Peyer's patch (tissue), 4 donors: ENCODE measurements at regions not wholly inside any gene's neighbourhood (a gene's known extent, or its start where the extent isn't known, plus 50 kb on each side); places are given as distances from the start of the nearest gene placed in this dataset.

Source experiments
- DNase-seq, 3 donors: peaks; one replicate each; pipeline ENCODE4 v3.0.0-alpha.2; 2017 to 2019
- H3K27ac ChIP-seq, 4 donors: fragments of 200-600 bp; sonication (generic); one replicate each; pipeline ENCODE4 v1.5.1; 2016 to 2019
- H3K27me3 ChIP-seq, 2 donors: fragments of 200-600 bp; sonication (generic); one replicate each; pipeline ENCODE4 v1.5.1; 2019
- H3K36me3 ChIP-seq, 3 donors: fragments of 200-600 bp; sonication (generic); one replicate each; pipeline ENCODE4 v1.5.1; 2016 to 2019
- H3K4me1 ChIP-seq, 4 donors: fragments of 200-600 bp; sonication (generic); one replicate each; pipeline ENCODE4 v1.5.1; 2016 to 2019
- H3K4me3 ChIP-seq, 4 donors: fragments of 200-600 bp; sonication (generic); 1 replicate in 3 of 4; 2 replicates in 1 of 4; pipeline ENCODE4 v1.5.1; 2016 to 2019; ENCODE audit warnings: mild to moderate bottlenecking in 1 of 4
- H3K9me3 ChIP-seq, 4 donors: fragments of 200-600 bp; sonication (generic); one replicate each; pipeline ENCODE4 v1.5.1; 2016 to 2019; ENCODE audit warnings: mild to moderate bottlenecking in 1 of 4
- CTCF ChIP-seq, 6 experiments: fragments of 450-650 bp in 4 of 6; fragments of 200-600 bp in 2 of 6; sonication (generic) in 1 of 6; IDR thresholded peaks; one replicate each; pipeline ENCODE4 v1.5.1; 2017 to 2019; ENCODE audit warnings: antibody characterized with exemption in 6 of 6, mild to moderate bottlenecking in 3 of 6, moderate library complexity in 1 of 6
- POLR2A ChIP-seq, 2 donors: fragments of 450-650 bp; IDR thresholded peaks; one replicate each; pipeline ENCODE4 v1.5.1; 2017; ENCODE audit warnings: antibody characterized with exemption in 2 of 2, mild to moderate bottlenecking in 2 of 2, moderate library complexity in 2 of 2

GRCh38 chrX:150224676-150225075 is 138.4 kb upstream of the MAMLD1 start:
- H3K9me3 ChIP-seq: no peaks in the 10 kb centered on the region
- no peaks in the 10 kb centered on the region for H3K36me3 ChIP-seq
- DNase-seq: no peak
- H3K27me3 ChIP-seq: no peaks in the 10 kb centered on the region
- no peaks in the 10 kb centered on the region for H3K4me1 ChIP-seq
- TF ChIP-seq CTCF (IDR thresholded peaks at IDR 0.05) (no peak), POLR2A (IDR thresholded peaks at IDR 0.05) (no peak)
- no peak overlapping the region for H3K27ac ChIP-seq
- no peak overlapping the region for H3K4me3 ChIP-seq

GRCh38 chrX:150225266-150225665 is 137.9 kb upstream of the MAMLD1 start:
- no peak overlapping the region for H3K4me3 ChIP-seq
- no peak for TF ChIP-seq CTCF (IDR thresholded peaks at IDR 0.05)
- H3K4me1 ChIP-seq: no peaks in the 10 kb centered on the region
- DNase-seq: no peak
- H3K27me3 ChIP-seq: no peaks in the 10 kb centered on the region
- no peaks in the 10 kb centered on the region for H3K9me3 ChIP-seq
- no peaks in the 10 kb centered on the region for H3K36me3 ChIP-seq
- H3K27ac ChIP-seq: no peak overlapping the region

GRCh38 chrX:150225756-150226155 is 137.4 kb upstream of the MAMLD1 start:
- Histone ChIP-seq H3K4me1 (no peaks in the 10 kb centered on the region), H3K9me3 (no peaks in the 10 kb centered on the region), H3K27ac (no peak overlapping the region), H3K4me3 (no peak overlapping the region), H3K36me3 (no peaks in the 10 kb centered on the region), H3K27me3 (no peaks in the 10 kb centered on the region)
- no peak for DNase-seq
- TF ChIP-seq CTCF (IDR thresholded peaks at IDR 0.05) (no peak), POLR2A (IDR thresholded peaks at IDR 0.05) (no peak)

- Histone ChIP-seq H3K4me1 (no peaks in the 10 kb centered on the region), H3K27me3 (no peaks in the 10 kb centered on the region), H3K4me3 (no peak overlapping the region), H3K9me3 (no peaks in the 10 kb centered on the region), H3K27ac (no peak overlapping the region), H3K36me3 (no peaks in the 10 kb centered on the region)
- no peak for TF ChIP-seq POLR2A (IDR thresholded peaks at IDR 0.05)
- no peak for TF ChIP-seq CTCF (IDR thresholded peaks at IDR 0.05)
- no peak for DNase-seq
These were observed 136.7 kb upstream of the MAMLD1 start for GRCh38 chrX:150226223-150226965.

- H3K27ac ChIP-seq: no peak overlapping the region
- H3K4me3 ChIP-seq: no peak overlapping the region
- no peaks in the 10 kb centered on the region for H3K4me1 ChIP-seq
- no peaks in the 10 kb centered on the region for H3K36me3 ChIP-seq
- H3K9me3 ChIP-seq: no peaks in the 10 kb centered on the region
- no peak for DNase-seq
- no peak for TF ChIP-seq CTCF (IDR thresholded peaks at IDR 0.05)
- TF ChIP-seq POLR2A (IDR thresholded peaks at IDR 0.05): no peak
- no peaks in the 10 kb centered on the region for H3K27me3 ChIP-seq
These were observed 135.7 kb upstream of the MAMLD1 start for GRCh38 chrX:150227321-150227860.
